Upper lobe of left lung (tissue), 6 donors: ENCODE measurements at regions not wholly inside any gene's neighbourhood (a gene's known extent, or its start where the extent isn't known, plus 50 kb on each side); places are given as distances from the start of the nearest gene placed in this dataset.

Experiments
- ATAC-seq, 2 donors: fragments of 200-7000 bp; cut with Tn5 transposase; one replicate each; pipeline ENCODE4 v1.9.1; 2022; ENCODE audit warnings: mild to moderate bottlenecking in 2 of 2, moderate library complexity in 2 of 2; ENCODE audit not compliant: low FRiP score in 2 of 2
- DNase-seq, 2 donors: peaks; one replicate each; pipeline ENCODE4 v3.0.0-alpha.2; 2019 to 2020
- H3K27ac ChIP-seq, 4 donors: fragments of 200-600 bp; sonication (generic); one replicate each; pipeline ENCODE4 v1.5.1; 2016 to 2019
- H3K27me3 ChIP-seq, 4 donors: fragments of 200-600 bp; sonication (generic); one replicate each; pipeline ENCODE4 v1.5.1; 2017 to 2019
- H3K36me3 ChIP-seq, 4 donors: fragments of 200-600 bp; sonication (generic); one replicate each; pipeline ENCODE4 v1.5.1; 2016 to 2019
- H3K4me1 ChIP-seq, 4 donors: fragments of 200-600 bp; sonication (generic); one replicate each; pipeline ENCODE4 v1.5.1; 2018 to 2019
- H3K4me3 ChIP-seq, 4 donors: fragments of 200-600 bp; sonication (generic); one replicate each; pipeline ENCODE4 v1.5.1; 2017 to 2019; ENCODE audit warnings: mild to moderate bottlenecking in 2 of 4, moderate library complexity in 1 of 4
- H3K9me3 ChIP-seq, 4 donors: fragments of 200-600 bp; sonication (generic); one replicate each; pipeline ENCODE4 v1.5.1; 2018 to 2019
- CTCF ChIP-seq, 6 experiments: fragments of 450-650 bp in 4 of 6; fragments of 200-600 bp in 2 of 6; sonication (generic) in 2 of 6; IDR thresholded peaks; one replicate each; pipeline ENCODE4 v1.5.1; 2016 to 2019; ENCODE audit warnings: antibody characterized with exemption in 6 of 6
- EP300 ChIP-seq, 4 donors: sonication (generic); formaldehyde crosslinking; IDR thresholded peaks; one replicate each; pipeline ENCODE4 v1.5.1; 2017; ENCODE audit warnings: antibody characterized with exemption in 4 of 4, control low read depth in 2 of 4
- POLR2A ChIP-seq, 4 donors: fragments of 450-650 bp; IDR thresholded peaks; one replicate each; pipeline ENCODE4 v1.5.1; 2016 to 2017; ENCODE audit warnings: antibody characterized with exemption in 4 of 4, mild to moderate bottlenecking in 2 of 4
- POLR2AphosphoS5 ChIP-seq, 2 donors: sonication (generic); formaldehyde crosslinking; IDR thresholded peaks; one replicate each; pipeline ENCODE4 v1.5.1; 2017; ENCODE audit warnings: antibody characterized with exemption in 2 of 2
- WGBS, 2 donors: methylation state at CpG; one replicate each; pipeline ENCODE4 v1.1.5; 2017 to 2018; 5-methylcytosine and 5-hydroxymethylcytosine counted together
- donor health status: DM: no; HTN: no; CAD: no; lungs with moderate emphysema.
- donor health status: DM: no; HTN: yes; CAD: no; lungs with severe emphysema.

GRCh38 chr4:112865443-112865842 lies 184.0 kb upstream of the ANK2 start:
- H3K4me1 ChIP-seq: no peaks in the 10 kb centered on the region
- DNase-seq (no peak), ATAC-seq (no peak)
- no peaks in the 10 kb centered on the region for H3K36me3 ChIP-seq
- H3K27me3 ChIP-seq: no peaks in the 10 kb centered on the region
- H3K4me3 ChIP-seq: no peak overlapping the region
- no peaks in the 10 kb centered on the region for H3K9me3 ChIP-seq
- no peak overlapping the region for H3K27ac ChIP-seq
- TF ChIP-seq POLR2AphosphoS5 (IDR thresholded peaks at IDR 0.05) (no peak), POLR2A (IDR thresholded peaks at IDR 0.05) (no peak), EP300 (IDR thresholded peaks at IDR 0.05) (no peak), CTCF (IDR thresholded peaks at IDR 0.05) (no peak)

- no peak for ATAC-seq
Observed at GRCh38 chr4:112876316-112876715, 173.1 kb upstream of the ANK2 start.

GRCh38 chr4:112881842-112882241 lies 167.6 kb upstream of the ANK2 start:
- 63 to 65% methylated on average over 12 of the region's 12 CpGs for WGBS, 2 donors
- Histone ChIP-seq H3K4me1 (no peaks in the 10 kb centered on the region), H3K9me3 (no peaks in the 10 kb centered on the region), H3K27ac (no peak overlapping the region), H3K36me3 (no peaks in the 10 kb centered on the region), H3K4me3 (no peak overlapping the region), H3K27me3 (no peaks in the 10 kb centered on the region)
- TF ChIP-seq POLR2A (IDR thresholded peaks at IDR 0.05) (no peak), POLR2AphosphoS5 (IDR thresholded peaks at IDR 0.05) (no peak)
- DNase-seq (no peak), ATAC-seq (no peak)

More at GRCh38 chr4:112876316-112876715, 173.1 kb upstream of the ANK2 start:
- H3K27me3 ChIP-seq: no peaks in the 10 kb centered on the region
- H3K9me3 ChIP-seq: no peaks in the 10 kb centered on the region
- H3K36me3 ChIP-seq: no peaks in the 10 kb centered on the region
- H3K27ac ChIP-seq: no peak overlapping the region
- no peaks in the 10 kb centered on the region for H3K4me1 ChIP-seq
- H3K4me3 ChIP-seq: no peak overlapping the region
- no peak for DNase-seq
- TF ChIP-seq CTCF (IDR thresholded peaks at IDR 0.05): no peak
- no peak for TF ChIP-seq POLR2A (IDR thresholded peaks at IDR 0.05)
- TF ChIP-seq EP300 (IDR thresholded peaks at IDR 0.05): no peak
- no peak for TF ChIP-seq POLR2AphosphoS5 (IDR thresholded peaks at IDR 0.05)
- WGBS, 2 donors: 58 to 69% methylated on average over 2 of the region's 2 CpGs

- WGBS, 2 donors: 59 to 66% methylated on average over 4 of the region's 4 CpGs
- Histone ChIP-seq H3K27me3 (no peaks in the 10 kb centered on the region), H3K4me1 (no peaks in the 10 kb centered on the region), H3K27ac (no peak overlapping the region), H3K36me3 (no peaks in the 10 kb centered on the region), H3K4me3 (no peak overlapping the region), H3K9me3 (no peaks in the 10 kb centered on the region)
- TF ChIP-seq POLR2AphosphoS5 (IDR thresholded peaks at IDR 0.05): no peak
- TF ChIP-seq EP300 (IDR thresholded peaks at IDR 0.05): no peak
- TF ChIP-seq POLR2A (IDR thresholded peaks at IDR 0.05): no peak
- no peak for TF ChIP-seq CTCF (IDR thresholded peaks at IDR 0.05)
- DNase-seq: no peak
- no peak for ATAC-seq
Observed at GRCh38 chr4:112882286-112882685, 167.2 kb upstream of the ANK2 start.

- H3K4me1 ChIP-seq: no peaks in the 10 kb centered on the region
- DNase-seq (no peak), ATAC-seq (no peak)
- no peaks in the 10 kb centered on the region for H3K9me3 ChIP-seq
- no peaks in the 10 kb centered on the region for H3K36me3 ChIP-seq
- H3K27me3 ChIP-seq: no peaks in the 10 kb centered on the region
- H3K27ac ChIP-seq: no peak overlapping the region
- 31 to 54% methylated on average over 1 of the region's 1 CpG for WGBS, 2 donors
- TF ChIP-seq CTCF (IDR thresholded peaks at IDR 0.05) (no peak), EP300 (IDR thresholded peaks at IDR 0.05) (no peak), POLR2A (IDR thresholded peaks at IDR 0.05) (no peak), POLR2AphosphoS5 (IDR thresholded peaks at IDR 0.05) (no peak)
- H3K4me3 ChIP-seq: no peak overlapping the region
Observed at GRCh38 chr4:112884406-112884805, 165.0 kb upstream of the ANK2 start.
